H1 (cell line): ENCODE measurements at regions not wholly inside any gene's neighbourhood (a gene's known extent, or its start where the extent isn't known, plus 50 kb on each side); places are given as distances from the start of the nearest gene placed in this dataset.

Experiments
- CTCF ChIA-PET: fragments of 300-600 bp; sonication (Branson Sonifier 250); formaldehyde crosslinking; loops from one replicate; lab custom pipeline; 2021; ENCODE audit not compliant: partially characterized antibody; lab: Charles Lee
- POLR2A ChIA-PET: fragments of 300-600 bp; sonication (Branson Sonifier 250); formaldehyde crosslinking; loops from one replicate; lab custom pipeline; 2021; ENCODE audit warnings: inconsistent platforms; ENCODE audit not compliant: partially characterized antibody; lab: Charles Lee
- DNase-seq, 2 experiments: peaks; one replicate each; pipeline versions ENCODE4 v3.0.0 to v3.0.0-alpha.2; 2010 to 2022; ENCODE audit warnings: low spot score in 2 of 2, low read depth in 1 of 2, mixed read lengths in 1 of 2
- FAIRE-seq: peaks from 2 replicates; lab custom pipeline; 2011; peaks lifted over from hg19 to GRCh38; lab: Jason Lieb, UNC
- H2AFZ ChIP-seq: 2 replicates; pipeline ENCODE4 v1.8.1; 2012; ENCODE audit warnings: low read length, inconsistent platforms
- H2AK5ac ChIP-seq: 2 replicates; pipeline ENCODE4 v1.6.1; 2013; ENCODE audit warnings: low read depth, low read length
- H2BK120ac ChIP-seq: replicated peaks from 2 replicates; pipeline ENCODE3; 2013; ENCODE audit warnings: low read depth, low read length, inconsistent platforms
- H2BK12ac ChIP-seq: 2 replicates; pipeline ENCODE4 v1.6.1; 2013; ENCODE audit warnings: low read depth, low read length
- H2BK15ac ChIP-seq: 2 replicates; pipeline ENCODE4 v1.6.1; 2013; ENCODE audit warnings: low read length
- H2BK20ac ChIP-seq: 2 replicates; pipeline ENCODE4 v1.6.1; 2013; ENCODE audit warnings: low read length
- H2BK5ac ChIP-seq: 2 replicates; pipeline ENCODE4 v1.6.1; 2013; ENCODE audit warnings: low read depth, low read length
- H3K14ac ChIP-seq: 2 replicates; pipeline ENCODE4 v1.6.1; 2013; ENCODE audit warnings: inconsistent platforms; ENCODE audit not compliant: insufficient read length
- H3K18ac ChIP-seq: 2 replicates; pipeline ENCODE4 v1.6.1; 2013; ENCODE audit warnings: low read length; ENCODE audit errors: extremely low read depth
- H3K23ac ChIP-seq: 2 replicates; pipeline ENCODE4 v1.6.1; 2013; ENCODE audit warnings: inconsistent platforms; ENCODE audit not compliant: insufficient read length
- H3K23me2 ChIP-seq: 2 replicates; pipeline ENCODE4 v1.6.1; 2013; ENCODE audit warnings: low read depth, low read length
- H3K27ac ChIP-seq: 2 replicates; pipeline ENCODE4 v1.6.1; 2011; ENCODE audit warnings: low read depth, low read length, inconsistent platforms
- H3K27me3 ChIP-seq, 4 experiments: replicated peaks in 1 of 4; 1 replicate in 1 of 4; 2 replicates in 3 of 4; pipeline versions ENCODE4 v1.6.1 to v1.8.1; 2011 to 2013; ENCODE audit warnings: low read length in 3 of 4, mild to moderate bottlenecking in 3 of 4, inconsistent platforms in 2 of 4, mixed read lengths in 2 of 4, moderate library complexity in 1 of 4; ENCODE audit not compliant: control insufficient read depth in 3 of 4, insufficient read depth in 3 of 4; ENCODE audit errors: extremely low read depth in 1 of 4
- H3K36me3 ChIP-seq, 4 experiments: 2 replicates each; pipeline versions ENCODE4 v1.6.1 to v1.8.1; 2011 to 2013; ENCODE audit warnings: mild to moderate bottlenecking in 4 of 4, low read length in 3 of 4, moderate library complexity in 2 of 4, control low read depth in 1 of 4, inconsistent platforms in 1 of 4; ENCODE audit not compliant: insufficient read depth in 4 of 4, control insufficient read depth in 2 of 4
- H3K4ac ChIP-seq: replicated peaks from 2 replicates; pipeline ENCODE3; 2013; ENCODE audit warnings: low read length, low read depth, mixed read lengths, inconsistent platforms; ENCODE audit not compliant: insufficient read length
- H3K4me1 ChIP-seq, 4 experiments: replicated peaks in 1 of 4; 1 replicate in 1 of 4; 2 replicates in 3 of 4; pipeline versions ENCODE4 v1.6.1 to v1.8.1; 2011 to 2013; ENCODE audit warnings: low read length in 3 of 4, inconsistent platforms in 2 of 4, mixed read lengths in 1 of 4; ENCODE audit not compliant: insufficient read depth in 4 of 4, control insufficient read depth in 3 of 4
- H3K4me2 ChIP-seq, 2 experiments: 2 replicates each; pipeline versions ENCODE4 v1.6.1 to v1.8.1; 2011 to 2013; ENCODE audit warnings: low read depth in 2 of 2, low read length in 2 of 2, control low read depth in 1 of 2, inconsistent platforms in 1 of 2, mild to moderate bottlenecking in 1 of 2; ENCODE audit not compliant: insufficient read depth in 1 of 2
- H3K4me3 ChIP-seq, 4 experiments: fragments of 200-600, 300-600 bp in 1 of 4; sonication (generic), shearing (Covaris generic), sonication (Bioruptor Twin) in 1 of 4; 2 replicates each; pipeline versions ENCODE4 v1.5.1 to v1.8.1; 2011 to 2016; ENCODE audit warnings: low read length in 4 of 4, low read depth in 3 of 4, control low read depth in 2 of 4, inconsistent platforms in 2 of 4, mild to moderate bottlenecking in 2 of 4, mixed read lengths in 1 of 4, moderate library complexity in 1 of 4; ENCODE audit not compliant: insufficient read depth in 2 of 4; ENCODE audit errors: extremely low read depth in 1 of 4
- H3K56ac ChIP-seq: replicated peaks from 2 replicates; pipeline ENCODE3; 2013; ENCODE audit warnings: low read depth, mild to moderate bottlenecking, mixed read lengths, low read length, inconsistent platforms; ENCODE audit not compliant: insufficient read length
- H3K79me1 ChIP-seq: 2 replicates; pipeline ENCODE4 v1.6.1; 2013; ENCODE audit warnings: low read depth, low read length, control low read depth
- H3K79me2 ChIP-seq, 2 experiments: 2 replicates each; pipeline versions ENCODE4 v1.6.1 to v1.8.1; 2012 to 2013; ENCODE audit warnings: low read length in 2 of 2, mild to moderate bottlenecking in 2 of 2, inconsistent platforms in 1 of 2; ENCODE audit not compliant: insufficient read depth in 2 of 2, control insufficient read depth in 1 of 2
- H3K9ac ChIP-seq, 4 experiments: replicated peaks in 1 of 4; 1 replicate in 1 of 4; 2 replicates in 3 of 4; pipeline versions ENCODE4 v1.6.1 to v1.8.1; 2011 to 2013; ENCODE audit warnings: low read depth in 3 of 4, low read length in 3 of 4, control low read depth in 2 of 4, mild to moderate bottlenecking in 2 of 4, moderate library complexity in 2 of 4, inconsistent platforms in 1 of 4; ENCODE audit errors: extremely low read depth in 1 of 4
- H3K9me3 ChIP-seq, 2 experiments: 2 replicates each; pipeline versions ENCODE4 v1.6.1 to v1.8.1; 2012 to 2013; ENCODE audit warnings: mild to moderate bottlenecking in 2 of 2, moderate library complexity in 2 of 2, control low read depth in 1 of 2, inconsistent platforms in 1 of 2, low read depth in 1 of 2, low read length in 1 of 2, mixed read lengths in 1 of 2; ENCODE audit not compliant: insufficient read depth in 2 of 2
- H4K20me1 ChIP-seq, 2 experiments: replicated peaks in 1 of 2; 2 replicates each; pipeline versions ENCODE3 to v1.8.1; 2011 to 2013; ENCODE audit warnings: inconsistent platforms in 2 of 2, low read length in 2 of 2, mild to moderate bottlenecking in 1 of 2; ENCODE audit not compliant: insufficient read depth in 2 of 2, control insufficient read depth in 1 of 2
- H4K5ac ChIP-seq: 2 replicates; pipeline ENCODE4 v1.6.1; 2013; ENCODE audit warnings: low read length, low read depth, mixed read lengths, inconsistent platforms; ENCODE audit not compliant: insufficient read length
- H4K8ac ChIP-seq: 2 replicates; pipeline ENCODE4 v1.8.0; 2013; ENCODE audit warnings: mild to moderate bottlenecking, moderate library complexity, low read length, inconsistent platforms; ENCODE audit not compliant: insufficient read depth; ENCODE audit errors: extremely low read depth
- H4K91ac ChIP-seq: replicated peaks from 2 replicates; pipeline ENCODE3; 2013; ENCODE audit warnings: low read length, mixed read lengths, inconsistent platforms; ENCODE audit not compliant: insufficient read length
- ASH2L ChIP-seq: fragments of 200-600, 300-600 bp; sonication (generic); IDR thresholded peaks from one replicate; pipeline ENCODE4 v1.7.1; 2017; ENCODE audit warnings: low read length
- POLR2AphosphoS5 ChIP-seq: IDR thresholded peaks from 2 replicates; pipeline ENCODE4 v1.6.1; 2011; ENCODE audit warnings: low read depth, low read length
- RAD21 ChIP-seq, 2 experiments: IDR thresholded peaks in 1 of 2; conservative IDR thresholded peaks in 1 of 2; 2 replicates each; pipeline ENCODE4 v1.6.1; 2011; ENCODE audit warnings: low read depth in 2 of 2, low read length in 2 of 2, improper control_type of control experiment in 1 of 2, inconsistent platforms in 1 of 2, mild to moderate bottlenecking in 1 of 2, moderate library complexity in 1 of 2
- WGBS, 2 experiments: shearing (Covaris generic) in 1 of 2; methylation state at CpG; one replicate each; pipeline versions ENCODE4 v1.1.6 to v1.1.7; 2013 to 2015; ENCODE audit warnings: low lambda C conversion rate in 2 of 2, mixed read lengths in 2 of 2, inconsistent platforms in 1 of 2, low coverage in 1 of 2, missing lambda C conversion rate in 1 of 2; ENCODE audit not compliant: insufficient replicate concordance in 2 of 2, insufficient coverage in 1 of 2, insufficient read length in 1 of 2; ENCODE audit errors: extremely low coverage in 1 of 2, missing lambda C conversion rate in 1 of 2; 5-methylcytosine and 5-hydroxymethylcytosine counted together

DNA sequence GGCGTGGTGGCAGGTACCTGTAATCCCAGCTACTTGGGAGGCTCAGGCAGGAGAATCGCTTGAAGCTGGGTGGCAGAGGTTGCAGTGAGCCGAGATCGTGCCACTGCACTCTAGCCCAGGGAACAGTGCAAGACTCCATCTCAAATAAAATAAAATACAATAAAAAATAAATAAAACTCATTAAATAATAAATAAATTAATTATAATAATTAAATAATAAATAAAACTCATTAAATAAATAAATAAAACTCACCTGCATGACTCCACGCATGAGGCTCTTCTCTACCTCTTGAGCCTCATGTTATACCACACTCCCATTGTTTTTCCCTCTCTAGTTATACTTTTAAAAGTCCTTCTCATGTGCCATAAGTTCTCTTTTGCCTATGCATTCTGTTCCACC, 995.4 kb downstream of the MAT2B start:
- FAIRE-seq (no peak), DNase-seq (no peak)
- no peak overlapping the region for H3K4me2 ChIP-seq
- H3K27ac ChIP-seq = no peak overlapping the region
- H3K79me1 ChIP-seq = no peaks in the 10 kb centered on the region
- H3K36me3 ChIP-seq = no peaks in the 10 kb centered on the region; a peak in 1 of 8 replicates
- H2AFZ ChIP-seq = no peak overlapping the region
- H2BK120ac ChIP-seq = no peak overlapping the region
- peaks cover 0 to 18% (median 5%) of the 10 kb centered on the region in 4 experiments; a peak in 5 of 7 replicates for H3K4me1 ChIP-seq
- 95% methylated on average over 5 of the region's 5 CpGs; no CpG with 5 or more reads in 1 of the 2 experiments for WGBS, 2 experiments
- H3K4ac ChIP-seq = no peak overlapping the region
- H3K18ac ChIP-seq = no peak overlapping the region
- no peak overlapping the region for H3K14ac ChIP-seq
- H3K9ac ChIP-seq = no peak overlapping the region
- H3K4me3 ChIP-seq = no peak overlapping the region
- H3K23me2 ChIP-seq = no peaks in the 10 kb centered on the region
- POLR2A ChIA-PET = no interaction called here
- no peak overlapping the region for H4K8ac ChIP-seq
- no peak overlapping the region for H2AK5ac ChIP-seq
- TF ChIP-seq POLR2AphosphoS5 = no peak
- TF ChIP-seq ASH2L = no peak
- no peak for TF ChIP-seq RAD21 (IDR thresholded peaks at IDR 0.05 in 1 of 2, conservative IDR thresholded peaks at IDR 0.05 in 1 of 2; ENCODE audit: low read depth in 2 of 2, low read length in 2 of 2)
- no peak overlapping the region for H2BK20ac ChIP-seq
- no peak overlapping the region for H4K91ac ChIP-seq
- no peaks in the 10 kb centered on the region for H3K9me3 ChIP-seq
- H3K79me2 ChIP-seq = no peaks in the 10 kb centered on the region
- no peaks in the 10 kb centered on the region for H4K20me1 ChIP-seq
- H4K5ac ChIP-seq = no peak overlapping the region
- CTCF ChIA-PET = interaction anchor here (0.7 to 1.3 kb wide), 3 partner anchors 341 to 488 kb away, joined by 3 to 4 read pairs (median 3); no protein-coding TSS in a partner anchor
- no peak overlapping the region for H2BK12ac ChIP-seq
- H3K23ac ChIP-seq = no peak overlapping the region
- H2BK5ac ChIP-seq = no peak overlapping the region
- no peak overlapping the region for H3K56ac ChIP-seq
- H2BK15ac ChIP-seq = no peak overlapping the region
- H3K27me3 ChIP-seq = no peaks in the 10 kb centered on the region
